Retina (tissue), 1 donor: ENCODE measurements at regions not wholly inside any gene's neighbourhood (a gene's known extent, or its start where the extent isn't known, plus 50 kb on each side); places are given as distances from the start of the nearest gene placed in this dataset.

ENCODE experiments used
- DNase-seq: peaks from one replicate; pipeline ENCODE4 v3.0.0-alpha.2; 2016

GRCh38 chr11:95690100-95690499 is 99.5 kb downstream of the FAM76B start:
- DNase-seq = no peak

DNA sequence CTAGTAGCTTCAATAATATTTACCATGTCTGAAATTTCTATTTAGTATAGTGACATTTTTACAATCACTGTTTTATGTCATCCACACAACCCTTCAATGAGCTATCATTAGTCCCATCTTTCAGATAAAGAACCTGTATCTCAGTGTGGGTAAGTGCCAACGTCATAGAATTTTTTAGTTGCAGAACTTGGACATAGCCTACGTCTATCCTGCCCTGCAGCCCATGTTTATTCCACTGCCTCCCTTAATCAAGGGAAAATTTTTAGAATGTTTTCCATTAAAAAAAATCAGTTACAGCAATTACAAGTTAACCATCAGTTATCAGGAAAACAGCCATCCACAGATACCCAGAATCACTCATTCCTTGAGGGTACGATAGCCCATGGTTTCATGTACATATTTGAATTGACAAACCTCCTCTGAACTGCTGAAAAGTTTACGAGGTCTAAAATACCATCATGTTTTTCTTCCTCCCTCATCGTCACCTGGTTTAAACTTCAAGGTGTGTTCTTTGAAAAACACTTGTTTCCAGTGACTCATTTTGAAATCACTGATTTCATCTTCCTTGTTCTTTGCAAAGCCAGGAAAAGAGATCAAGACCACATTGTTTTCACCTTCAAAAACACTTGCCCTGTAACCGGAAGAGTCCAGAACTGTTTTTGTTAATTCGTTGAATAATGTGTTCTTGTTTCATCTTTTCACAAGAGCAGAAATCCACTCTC is 100.9 kb downstream of the FAM76B start:
- DNase-seq = no peak

- no peak for DNase-seq
These were observed 101.6 kb downstream of the FAM76B start for GRCh38 chr11:95688015-95688414.

- DNase-seq = no peak
These were observed 103.3 kb downstream of the FAM76B start for GRCh38 chr11:95686265-95686664.

DNA sequence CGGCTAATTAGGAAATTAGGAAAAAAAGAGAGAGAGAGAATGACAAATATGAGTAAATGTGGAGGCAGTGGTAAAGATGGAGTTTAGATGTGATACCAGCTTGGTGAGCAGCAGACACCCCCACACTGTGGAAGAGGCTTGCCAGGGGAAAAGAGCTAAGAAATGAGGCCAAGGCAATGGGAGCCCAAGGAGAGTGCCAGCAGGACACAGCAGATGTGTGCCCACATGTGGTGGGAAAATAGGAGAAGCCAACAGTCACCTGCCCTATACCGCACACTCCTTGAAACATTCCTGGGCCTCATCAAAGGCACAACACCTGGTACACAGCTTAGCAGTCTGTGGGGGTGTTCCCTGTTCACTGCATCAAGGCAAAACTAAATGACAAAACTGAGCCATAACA is 104.9 kb downstream of the FAM76B start:
- no peak for DNase-seq

- DNase-seq = no peak
These were observed 105.4 kb downstream of the FAM76B start for GRCh38 chr11:95684170-95684569.

- DNase-seq = no peak
These were observed 107.0 kb downstream of the FAM76B start for GRCh38 chr11:95682552-95682951.

DNA sequence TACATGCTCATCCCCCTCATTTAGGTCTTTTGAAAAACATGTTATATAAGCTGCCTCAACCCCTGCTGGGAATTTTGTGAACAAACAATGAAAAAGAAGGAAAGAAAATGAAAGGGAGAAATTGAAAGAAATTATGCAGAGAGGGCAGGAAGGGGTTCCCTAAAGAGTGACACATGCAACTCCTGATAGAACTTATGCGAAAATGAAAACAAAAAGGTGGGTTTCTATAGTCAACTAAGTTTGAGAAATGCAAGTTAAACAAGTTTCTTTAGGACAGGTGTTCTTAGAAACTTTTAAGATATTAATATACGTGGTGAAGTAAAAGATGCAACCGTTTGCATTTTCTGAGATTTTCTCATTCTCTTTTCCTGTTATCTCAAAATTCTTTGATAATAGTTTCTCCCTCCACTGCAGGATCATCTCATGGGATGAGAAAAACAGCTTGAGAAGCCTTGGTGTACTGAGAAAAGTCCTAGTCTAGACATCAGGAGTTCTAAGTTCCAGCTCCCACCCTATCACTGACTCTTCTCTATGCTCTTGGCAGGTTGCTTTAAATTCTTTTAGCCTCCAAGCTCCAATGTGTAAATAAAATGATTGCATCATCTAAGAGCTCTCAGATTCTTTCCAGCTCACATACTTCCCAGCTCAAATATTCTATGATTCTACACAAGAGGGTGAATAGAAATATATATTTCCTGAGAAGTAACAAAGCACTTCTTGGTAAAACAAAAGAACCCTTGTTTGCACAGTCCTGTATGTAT is 109.2 kb downstream of the FAM76B start:
- DNase-seq = no peak

GRCh38 chr11:95678988-95679387 is 110.6 kb downstream of the FAM76B start:
- no peak for DNase-seq

GRCh38 chr11:95676308-95676707 is 113.3 kb downstream of the FAM76B start:
- DNase-seq = no peak

- DNase-seq = no peak
These were observed 114.0 kb downstream of the FAM76B start for GRCh38 chr11:95675585-95675984.

- DNase-seq = no peak
These were observed 114.8 kb downstream of the FAM76B start for GRCh38 chr11:95674657-95675358.

- no peak for DNase-seq
These were observed 117.8 kb downstream of the FAM76B start for GRCh38 chr11:95671768-95672167.

- no peak for DNase-seq
These were observed 121.5 kb downstream of the FAM76B start for GRCh38 chr11:95668131-95668530.

DNA sequence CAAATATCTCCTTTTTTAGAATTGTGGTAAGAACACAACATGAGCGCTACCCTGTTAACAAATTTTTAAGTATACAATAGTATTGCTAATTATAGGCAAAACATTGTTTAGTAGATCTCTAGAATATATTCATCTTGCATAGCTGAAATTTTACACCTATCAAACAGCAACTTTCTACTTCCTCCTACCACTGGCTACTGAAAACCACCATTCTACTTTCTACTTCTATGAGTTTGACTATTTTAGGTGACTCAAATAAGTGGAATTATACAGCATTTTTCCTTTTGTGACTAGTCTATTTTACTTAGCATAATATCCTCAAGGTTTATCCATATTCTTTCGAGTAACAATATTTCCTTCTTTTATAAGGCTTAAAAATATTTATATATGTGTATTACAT is 128.4 kb downstream of the FAM76B start:
- DNase-seq = no peak

DNA sequence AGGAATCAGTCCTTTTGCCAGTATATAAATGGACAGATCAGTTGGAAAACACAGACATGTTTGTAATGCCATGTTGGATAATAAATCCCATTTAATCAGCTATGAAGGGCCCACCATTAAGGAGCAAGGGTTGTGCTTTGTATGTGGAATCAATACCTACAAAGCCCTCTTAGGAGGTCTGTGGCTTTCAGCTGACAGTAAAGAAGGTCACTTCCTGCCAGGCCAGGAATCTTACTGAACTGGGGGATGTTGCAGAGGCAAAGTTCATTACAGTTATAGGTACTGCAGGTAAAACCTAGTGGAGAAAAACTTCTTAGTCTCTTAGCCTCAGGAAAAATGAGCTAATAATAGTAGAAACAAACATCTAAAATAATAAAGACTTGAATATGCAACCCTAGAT is 129.5 kb downstream of the FAM76B start:
- DNase-seq = no peak

GRCh38 chr11:95659088-95659487 is 130.5 kb downstream of the FAM76B start:
- no peak for DNase-seq

DNA sequence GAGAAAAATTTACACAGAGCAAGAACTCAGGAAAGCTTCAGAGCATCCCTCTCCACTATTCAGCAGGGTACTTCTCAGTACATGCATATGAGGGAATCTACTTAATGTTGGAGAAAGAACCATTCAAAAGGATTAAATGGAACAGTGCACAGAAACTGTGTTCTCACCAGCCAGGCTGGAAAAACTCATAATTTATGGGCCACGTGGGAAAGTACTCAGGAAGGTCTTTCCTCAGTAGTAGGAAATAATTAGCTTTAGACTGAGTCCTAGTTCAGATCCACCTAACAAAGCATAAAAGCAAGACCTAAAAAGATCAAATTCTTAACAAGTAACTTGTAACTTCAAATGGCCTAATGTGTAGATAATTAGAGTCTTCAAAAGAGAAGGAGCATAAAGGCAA is 134.0 kb downstream of the FAM76B start:
- DNase-seq = no peak

DNA sequence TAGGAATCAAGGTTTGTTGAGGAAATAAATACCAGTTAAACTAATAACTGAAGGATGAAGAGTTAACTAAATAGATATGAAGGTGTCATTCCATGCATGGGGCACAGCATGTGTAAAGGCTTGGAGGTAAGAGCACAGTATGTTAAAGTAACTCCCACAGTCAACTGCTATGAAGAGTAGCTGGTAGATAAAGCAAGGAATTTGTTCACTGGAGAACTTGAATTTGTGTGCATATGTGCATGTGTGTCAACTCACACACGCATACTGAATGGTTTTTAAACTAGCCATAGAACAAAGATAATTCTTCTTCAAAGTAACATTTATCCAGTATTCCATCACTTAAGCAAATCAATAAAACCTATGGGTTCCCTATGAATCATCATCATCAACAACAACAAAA is 135.9 kb downstream of the FAM76B start:
- DNase-seq = no peak

- no peak for DNase-seq
These were observed 136.5 kb downstream of the FAM76B start for GRCh38 chr11:95653099-95653498.

DNA sequence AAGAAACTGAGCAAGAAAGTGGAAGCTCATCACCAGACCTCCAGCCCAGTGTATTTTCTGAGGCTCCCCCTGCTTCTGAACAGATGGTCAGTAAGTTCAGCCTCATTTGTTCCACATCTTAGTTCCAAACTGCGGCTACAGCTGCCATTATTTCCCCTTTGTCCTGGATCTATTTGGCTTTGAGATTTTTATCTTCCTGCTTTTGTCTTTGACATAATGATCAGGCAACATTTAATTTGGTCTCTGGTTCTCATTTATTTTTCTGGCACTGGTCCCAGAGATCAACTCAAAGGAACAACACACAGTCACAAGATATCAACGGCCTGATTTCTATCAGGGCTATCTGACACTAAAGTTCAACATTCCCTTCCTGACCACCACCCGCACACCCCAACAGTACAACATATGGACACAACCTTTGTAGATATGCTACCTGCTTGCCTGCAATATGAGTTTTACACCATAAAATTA is 137.5 kb downstream of the FAM76B start:
- peak; percentile 26 for DNase-seq

DNA sequence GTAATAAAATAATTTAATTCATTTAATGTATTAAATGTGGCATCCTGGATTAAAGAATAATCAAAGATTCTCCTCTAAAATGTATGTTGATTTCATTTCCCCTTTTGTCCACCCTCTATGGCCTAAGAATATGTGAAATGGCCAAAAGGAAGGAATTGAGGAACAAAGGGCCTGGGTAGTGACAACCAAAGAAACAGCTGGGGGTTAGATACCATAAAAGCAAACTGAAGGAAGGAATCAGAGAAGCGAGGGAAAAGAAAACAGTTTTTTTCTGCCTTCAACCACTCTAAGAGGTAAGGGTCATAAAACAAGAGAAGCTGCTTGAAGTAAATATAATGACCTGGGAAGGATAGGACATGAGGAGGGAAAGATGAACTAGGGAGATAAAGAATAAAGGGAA is 139.3 kb downstream of the FAM76B start:
- no peak for DNase-seq

DNA sequence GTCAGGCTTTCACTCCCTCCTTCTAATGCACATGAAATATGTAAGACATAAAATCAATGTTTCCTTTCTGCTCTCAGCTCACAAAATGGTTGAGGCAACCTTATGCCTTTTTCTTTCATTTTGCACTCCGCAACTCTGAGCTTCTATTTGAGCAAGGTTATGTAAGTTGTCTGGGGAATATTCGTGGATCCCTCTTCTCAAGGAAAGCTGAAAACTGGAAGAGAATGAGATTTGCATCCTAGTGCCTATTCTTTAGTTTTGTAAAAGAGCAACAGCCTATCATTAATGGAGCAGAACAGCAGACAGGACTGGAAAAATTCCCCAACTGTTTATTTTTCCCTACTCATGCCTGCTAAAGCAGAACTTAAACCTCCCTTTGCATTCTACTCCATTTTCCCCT is 141.7 kb downstream of the FAM76B start:
- peak; percentile 30 for DNase-seq

DNA sequence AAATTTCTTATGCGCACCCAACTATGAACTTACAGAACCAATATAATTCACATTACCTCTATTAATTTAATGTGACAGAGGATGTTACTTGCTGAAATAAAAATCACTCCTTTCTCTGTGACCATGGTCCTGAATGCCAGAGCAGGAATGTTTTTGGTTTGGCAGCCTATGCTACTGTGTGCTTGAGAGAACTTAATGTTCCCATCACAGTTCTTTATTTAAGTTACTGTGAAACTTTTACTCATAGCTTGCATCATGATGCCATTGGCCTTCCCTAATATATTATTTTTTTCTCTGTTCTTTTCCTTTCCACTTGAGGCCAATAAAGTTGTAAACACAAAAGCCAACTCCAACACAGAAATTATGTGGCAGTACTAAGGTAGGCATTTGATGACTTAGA is 142.2 kb downstream of the FAM76B start:
- no peak for DNase-seq
